HCT116 (cell line): ENCODE measurements at regions not wholly inside any gene's neighbourhood (a gene's known extent, or its start where the extent isn't known, plus 50 kb on each side); places are given as distances from the start of the nearest gene placed in this dataset.

Source experiments
- POLR2A ChIP-seq: IDR thresholded peaks from 2 replicates; pipeline ENCODE4 v1.7.0; 2011; ENCODE audit warnings: borderline replicate concordance; ENCODE audit not compliant: insufficient read depth, insufficient read length; ENCODE audit errors: extremely low read depth
- SP1 ChIP-seq: IDR thresholded peaks from 2 replicates; pipeline ENCODE4 v1.6.1; 2012; ENCODE audit warnings: low read depth
- TF ChIP-seq, protein P1 (sequence below), 3 experiments: fragments of 200-600 bp in 1 of 3; sonication (generic) in 1 of 3; IDR thresholded peaks in 2 of 3; conservative IDR thresholded peaks in 1 of 3; 2 replicates each; pipeline ENCODE4 v1.5.1; 2012 to 2017; ENCODE audit warnings: low read depth in 2 of 3, low read length in 2 of 3, antibody characterized with exemption in 1 of 3, borderline replicate concordance in 1 of 3, control low read depth in 1 of 3, mild to moderate bottlenecking in 1 of 3, mixed read lengths in 1 of 3, mixed run types in 1 of 3, moderate library complexity in 1 of 3; ENCODE audit not compliant: insufficient read depth in 1 of 3

DNA sequence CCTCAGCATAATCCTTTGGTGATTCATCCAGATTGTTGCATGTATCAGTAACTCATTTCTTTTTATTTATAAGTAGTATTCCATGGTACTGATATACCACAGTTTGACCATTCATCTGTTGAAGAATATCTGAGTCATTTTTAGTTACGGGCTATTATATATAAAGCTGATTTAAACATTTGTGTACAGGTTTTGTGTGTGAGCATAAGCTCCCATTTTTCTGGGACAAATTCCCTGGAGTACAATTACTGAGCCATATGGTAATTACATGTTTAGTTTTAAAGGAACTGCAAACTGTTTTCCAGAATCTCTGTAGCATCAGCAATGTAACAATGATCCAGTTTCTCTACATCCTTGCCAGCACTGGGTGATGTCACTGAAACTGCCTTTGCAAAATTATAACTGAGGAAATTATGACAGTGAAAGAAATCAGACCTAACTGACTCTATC lies 236.2 kb upstream of the KRR1 start:
- TF ChIP-seq, protein P1, sequence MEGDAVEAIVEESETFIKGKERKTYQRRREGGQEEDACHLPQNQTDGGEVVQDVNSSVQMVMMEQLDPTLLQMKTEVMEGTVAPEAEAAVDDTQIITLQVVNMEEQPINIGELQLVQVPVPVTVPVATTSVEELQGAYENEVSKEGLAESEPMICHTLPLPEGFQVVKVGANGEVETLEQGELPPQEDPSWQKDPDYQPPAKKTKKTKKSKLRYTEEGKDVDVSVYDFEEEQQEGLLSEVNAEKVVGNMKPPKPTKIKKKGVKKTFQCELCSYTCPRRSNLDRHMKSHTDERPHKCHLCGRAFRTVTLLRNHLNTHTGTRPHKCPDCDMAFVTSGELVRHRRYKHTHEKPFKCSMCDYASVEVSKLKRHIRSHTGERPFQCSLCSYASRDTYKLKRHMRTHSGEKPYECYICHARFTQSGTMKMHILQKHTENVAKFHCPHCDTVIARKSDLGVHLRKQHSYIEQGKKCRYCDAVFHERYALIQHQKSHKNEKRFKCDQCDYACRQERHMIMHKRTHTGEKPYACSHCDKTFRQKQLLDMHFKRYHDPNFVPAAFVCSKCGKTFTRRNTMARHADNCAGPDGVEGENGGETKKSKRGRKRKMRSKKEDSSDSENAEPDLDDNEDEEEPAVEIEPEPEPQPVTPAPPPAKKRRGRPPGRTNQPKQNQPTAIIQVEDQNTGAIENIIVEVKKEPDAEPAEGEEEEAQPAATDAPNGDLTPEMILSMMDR (IDR thresholded peaks at IDR 0.05 in 2 of 3, conservative IDR thresholded peaks at IDR 0.05 in 1 of 3; ENCODE audit: borderline replicate concordance in 1 of 3, insufficient read depth in 1 of 3, low read depth in 2 of 3, low read length in 2 of 3): no peak
- no peak for TF ChIP-seq POLR2A
- TF ChIP-seq SP1: no peak; the same call in 1 of the 2 replicates
